ENCODE measurements at regions not wholly inside any gene's neighbourhood (a gene's known extent, or its start where the extent isn't known, plus 50 kb on each side); places are given as distances from the start of the nearest gene placed in this dataset.
"Not testable (repeated sequence)": the region's sequence is repeated elsewhere in the genome, so short reads cannot be mapped to it uniquely, and the experiment has no call there.

- TF ChIP-seq CTCF (IDR thresholded peaks at IDR 0.05; ENCODE audit: insufficient read depth, low read length); POLR2AphosphoS5 (IDR thresholded peaks at IDR 0.05; ENCODE audit: low read depth): not testable (repeated sequence)
- TF ChIP-seq, protein P1, sequence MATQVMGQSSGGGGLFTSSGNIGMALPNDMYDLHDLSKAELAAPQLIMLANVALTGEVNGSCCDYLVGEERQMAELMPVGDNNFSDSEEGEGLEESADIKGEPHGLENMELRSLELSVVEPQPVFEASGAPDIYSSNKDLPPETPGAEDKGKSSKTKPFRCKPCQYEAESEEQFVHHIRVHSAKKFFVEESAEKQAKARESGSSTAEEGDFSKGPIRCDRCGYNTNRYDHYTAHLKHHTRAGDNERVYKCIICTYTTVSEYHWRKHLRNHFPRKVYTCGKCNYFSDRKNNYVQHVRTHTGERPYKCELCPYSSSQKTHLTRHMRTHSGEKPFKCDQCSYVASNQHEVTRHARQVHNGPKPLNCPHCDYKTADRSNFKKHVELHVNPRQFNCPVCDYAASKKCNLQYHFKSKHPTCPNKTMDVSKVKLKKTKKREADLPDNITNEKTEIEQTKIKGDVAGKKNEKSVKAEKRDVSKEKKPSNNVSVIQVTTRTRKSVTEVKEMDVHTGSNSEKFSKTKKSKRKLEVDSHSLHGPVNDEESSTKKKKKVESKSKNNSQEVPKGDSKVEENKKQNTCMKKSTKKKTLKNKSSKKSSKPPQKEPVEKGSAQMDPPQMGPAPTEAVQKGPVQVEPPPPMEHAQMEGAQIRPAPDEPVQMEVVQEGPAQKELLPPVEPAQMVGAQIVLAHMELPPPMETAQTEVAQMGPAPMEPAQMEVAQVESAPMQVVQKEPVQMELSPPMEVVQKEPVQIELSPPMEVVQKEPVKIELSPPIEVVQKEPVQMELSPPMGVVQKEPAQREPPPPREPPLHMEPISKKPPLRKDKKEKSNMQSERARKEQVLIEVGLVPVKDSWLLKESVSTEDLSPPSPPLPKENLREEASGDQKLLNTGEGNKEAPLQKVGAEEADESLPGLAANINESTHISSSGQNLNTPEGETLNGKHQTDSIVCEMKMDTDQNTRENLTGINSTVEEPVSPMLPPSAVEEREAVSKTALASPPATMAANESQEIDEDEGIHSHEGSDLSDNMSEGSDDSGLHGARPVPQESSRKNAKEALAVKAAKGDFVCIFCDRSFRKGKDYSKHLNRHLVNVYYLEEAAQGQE (IDR thresholded peaks at IDR 0.05; ENCODE audit: insufficient replicate concordance, low read depth): not testable (repeated sequence)
These were observed 195.7 kb upstream of the HAAO start for GRCh38 chr2:42988055-42988454.
